ENCODE measurements at regions not wholly inside any gene's neighbourhood (a gene's known extent, or its start where the extent isn't known, plus 50 kb on each side); places are given as distances from the start of the nearest gene placed in this dataset.
A peak's percentile ranks its signal among the peaks of the same experiment; 100 is the strongest.

DNA sequence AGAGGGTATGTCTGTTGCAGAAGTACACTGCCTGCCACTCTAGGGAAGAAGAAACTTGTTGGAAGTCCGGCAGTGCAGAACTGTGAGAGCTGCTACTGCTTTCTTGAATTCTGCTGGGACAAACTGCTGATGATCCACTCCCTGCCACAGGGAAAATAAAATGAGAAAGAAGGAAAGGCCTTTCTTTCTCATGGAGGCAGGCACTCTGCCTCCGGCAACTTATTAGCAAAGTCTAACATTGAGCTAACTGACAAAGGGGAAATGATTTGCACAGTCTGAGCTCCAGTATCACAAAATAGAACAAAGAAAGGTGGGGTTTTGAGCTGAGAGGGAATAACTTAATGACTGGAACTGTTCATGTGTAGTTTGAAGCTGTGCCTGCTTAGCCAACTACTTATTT lies 134.6 kb downstream of the AASDHPPT start:
- TF ChIP-seq, protein P1, sequence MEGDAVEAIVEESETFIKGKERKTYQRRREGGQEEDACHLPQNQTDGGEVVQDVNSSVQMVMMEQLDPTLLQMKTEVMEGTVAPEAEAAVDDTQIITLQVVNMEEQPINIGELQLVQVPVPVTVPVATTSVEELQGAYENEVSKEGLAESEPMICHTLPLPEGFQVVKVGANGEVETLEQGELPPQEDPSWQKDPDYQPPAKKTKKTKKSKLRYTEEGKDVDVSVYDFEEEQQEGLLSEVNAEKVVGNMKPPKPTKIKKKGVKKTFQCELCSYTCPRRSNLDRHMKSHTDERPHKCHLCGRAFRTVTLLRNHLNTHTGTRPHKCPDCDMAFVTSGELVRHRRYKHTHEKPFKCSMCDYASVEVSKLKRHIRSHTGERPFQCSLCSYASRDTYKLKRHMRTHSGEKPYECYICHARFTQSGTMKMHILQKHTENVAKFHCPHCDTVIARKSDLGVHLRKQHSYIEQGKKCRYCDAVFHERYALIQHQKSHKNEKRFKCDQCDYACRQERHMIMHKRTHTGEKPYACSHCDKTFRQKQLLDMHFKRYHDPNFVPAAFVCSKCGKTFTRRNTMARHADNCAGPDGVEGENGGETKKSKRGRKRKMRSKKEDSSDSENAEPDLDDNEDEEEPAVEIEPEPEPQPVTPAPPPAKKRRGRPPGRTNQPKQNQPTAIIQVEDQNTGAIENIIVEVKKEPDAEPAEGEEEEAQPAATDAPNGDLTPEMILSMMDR (IDR thresholded peaks at IDR 0.05; ENCODE audit: borderline replicate concordance, extremely low read depth, insufficient read depth), result no peak
- H3K9ac ChIP-seq (ENCODE audit: low read length in 3 of 3), result no peak overlapping the region
- peak in 2 of 5 donors; percentile 17 to 33 for DNase-seq

GRCh38 chr11:106216281-106216680 lies 138.8 kb downstream of the AASDHPPT start:
- FAIRE-seq, result no peak

More for the DNA sequence above, 134.6 kb downstream of the AASDHPPT start:
- Histone ChIP-seq H3K36me3 (ENCODE audit: control insufficient read depth in 2 of 3, insufficient read depth in 3 of 3, low read length in 3 of 3) (no peaks in the 10 kb centered on the region), H3K27ac (ENCODE audit: low read depth in 2 of 2, low read length in 2 of 2) (no peak overlapping the region), H3K4me3 (ENCODE audit: low read length in 3 of 3) (no peak overlapping the region), H3K9me3 (ENCODE audit: control insufficient read depth in 2 of 3, insufficient read depth in 1 of 3, low read length in 3 of 3) (no peaks in the 10 kb centered on the region), H3K27me3 (ENCODE audit: control insufficient read depth, insufficient read depth, low read length) (no peaks in the 10 kb centered on the region), H3K4me1 (ENCODE audit: control insufficient read depth in 2 of 3, insufficient read depth in 2 of 3, low read depth in 1 of 3, low read length in 3 of 3) (peaks cover 3 to 14% (median 5%) of the 10 kb centered on the region in 3 donors)
- intact Hi-C loops (cut with DNase I), result no loop called here
- no peak for FAIRE-seq

GRCh38 chr11:106217456-106217855 lies 140.0 kb downstream of the AASDHPPT start:
- TF ChIP-seq, protein P1 (IDR thresholded peaks at IDR 0.05; ENCODE audit: borderline replicate concordance, extremely low read depth, insufficient read depth), result no peak
- no peaks in the 10 kb centered on the region for H3K36me3 ChIP-seq (ENCODE audit: control insufficient read depth in 2 of 3, insufficient read depth in 3 of 3, low read length in 3 of 3)
- no peaks in the 10 kb centered on the region for H3K27me3 ChIP-seq (ENCODE audit: control insufficient read depth, insufficient read depth, low read length)
- no peak overlapping the region for H3K4me3 ChIP-seq (ENCODE audit: low read length in 3 of 3)
- no peak overlapping the region for H3K9ac ChIP-seq (ENCODE audit: low read length in 3 of 3)
- no peak overlapping the region for H3K27ac ChIP-seq (ENCODE audit: low read depth in 2 of 2, low read length in 2 of 2)
- intact Hi-C loops (cut with DNase I), result no loop called here
- H3K4me1 ChIP-seq (ENCODE audit: control insufficient read depth in 2 of 3, insufficient read depth in 2 of 3, low read depth in 1 of 3, low read length in 3 of 3), result no peaks in the 10 kb centered on the region
- FAIRE-seq, result no peak
- H3K9me3 ChIP-seq (ENCODE audit: control insufficient read depth in 2 of 3, insufficient read depth in 1 of 3, low read length in 3 of 3), result peaks cover 0 to 3% (median 0%) of the 10 kb centered on the region in 3 donors
- no peak for DNase-seq

More at GRCh38 chr11:106216281-106216680, 138.8 kb downstream of the AASDHPPT start:
- H3K4me1 ChIP-seq (ENCODE audit: control insufficient read depth in 2 of 3, insufficient read depth in 2 of 3, low read depth in 1 of 3, low read length in 3 of 3), result no peaks in the 10 kb centered on the region
- H3K27me3 ChIP-seq (ENCODE audit: control insufficient read depth, insufficient read depth, low read length), result no peaks in the 10 kb centered on the region
- no peak overlapping the region for H3K4me3 ChIP-seq (ENCODE audit: low read length in 3 of 3)
- no peak overlapping the region for H3K27ac ChIP-seq (ENCODE audit: low read depth in 2 of 2, low read length in 2 of 2)
- TF ChIP-seq, protein P1 (IDR thresholded peaks at IDR 0.05; ENCODE audit: borderline replicate concordance, extremely low read depth, insufficient read depth), result no peak
- no peaks in the 10 kb centered on the region for H3K9me3 ChIP-seq (ENCODE audit: control insufficient read depth in 2 of 3, insufficient read depth in 1 of 3, low read length in 3 of 3)
- H3K9ac ChIP-seq (ENCODE audit: low read length in 3 of 3), result no peak overlapping the region
- intact Hi-C loops (cut with DNase I), result no loop called here
- DNase-seq, result no peak
- H3K36me3 ChIP-seq (ENCODE audit: control insufficient read depth in 2 of 3, insufficient read depth in 3 of 3, low read length in 3 of 3), result no peaks in the 10 kb centered on the region

DNA sequence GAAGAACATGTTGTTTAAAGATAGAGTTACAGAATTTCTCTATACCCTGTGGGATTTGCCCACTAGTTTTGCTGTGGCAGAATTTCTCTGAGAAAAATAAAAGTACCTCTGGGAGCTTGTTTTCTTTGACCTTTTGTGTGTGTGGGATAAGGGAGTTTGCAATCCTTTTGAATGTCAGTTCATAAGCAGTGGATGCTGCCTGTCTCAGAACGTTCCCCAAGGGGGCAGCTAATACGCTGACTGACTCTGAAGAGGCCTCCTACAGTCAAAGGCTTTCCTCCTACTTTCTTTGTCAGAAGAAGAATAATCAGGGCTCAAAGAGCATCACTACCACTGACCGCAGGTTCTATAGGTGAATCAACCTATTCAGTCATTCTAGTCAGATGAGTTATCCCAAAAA lies 140.6 kb downstream of the AASDHPPT start:
- no peak overlapping the region for H3K27ac ChIP-seq (ENCODE audit: low read depth in 2 of 2, low read length in 2 of 2)
- no peaks in the 10 kb centered on the region for H3K4me1 ChIP-seq (ENCODE audit: control insufficient read depth in 2 of 3, insufficient read depth in 2 of 3, low read depth in 1 of 3, low read length in 3 of 3)
- TF ChIP-seq, protein P1 (IDR thresholded peaks at IDR 0.05; ENCODE audit: borderline replicate concordance, extremely low read depth, insufficient read depth), result no peak
- H3K4me3 ChIP-seq (ENCODE audit: low read length in 3 of 3), result no peak overlapping the region
- intact Hi-C loops (cut with DNase I), result no loop called here
- DNase-seq, result no peak
- FAIRE-seq, result no peak
- H3K36me3 ChIP-seq (ENCODE audit: control insufficient read depth in 2 of 3, insufficient read depth in 3 of 3, low read length in 3 of 3), result no peaks in the 10 kb centered on the region
- peaks cover 0 to 9% (median 0%) of the 10 kb centered on the region in 3 donors for H3K9me3 ChIP-seq (ENCODE audit: control insufficient read depth in 2 of 3, insufficient read depth in 1 of 3, low read length in 3 of 3)
- no peaks in the 10 kb centered on the region for H3K27me3 ChIP-seq (ENCODE audit: control insufficient read depth, insufficient read depth, low read length)
- H3K9ac ChIP-seq (ENCODE audit: low read length in 3 of 3), result no peak overlapping the region

All from kidney (tissue), 13 donors.